SU-DHL-6 (cell line): ENCODE measurements at regions not wholly inside any gene's neighbourhood (a gene's known extent, or its start where the extent isn't known, plus 50 kb on each side); places are given as distances from the start of the nearest gene placed in this dataset.
"Not testable (repeated sequence)": the region's sequence is repeated elsewhere in the genome, so short reads cannot be mapped to it uniquely, and the experiment has no call there.

Source experiments
- H2AFZ ChIP-seq: fragments of 200-600 bp; sonication (generic); 2 replicates; pipeline ENCODE4 v1.6.1; 2014; ENCODE audit warnings: low read depth, mild to moderate bottlenecking, moderate library complexity, mixed read lengths, antibody characterized with exemption, low read length; ENCODE audit not compliant: severe bottlenecking
- H3F3A ChIP-seq: fragments of 200-600 bp; shearing (Covaris generic); 2 replicates; pipeline ENCODE4 v1.6.0; 2016; ENCODE audit warnings: antibody characterized with exemption, mild to moderate bottlenecking; ENCODE audit not compliant: insufficient read depth
- H3K27ac ChIP-seq: fragments of 200-600 bp; sonication (generic); 2 replicates; pipeline ENCODE4 v1.5.1; 2016; ENCODE audit warnings: low read depth, mild to moderate bottlenecking, low read length, moderate library complexity, mixed read lengths
- H3K27me3 ChIP-seq: fragments of 200-600 bp; sonication (generic), shearing (Covaris generic); 2 replicates; pipeline ENCODE4 v1.6.0; 2014; ENCODE audit warnings: mild to moderate bottlenecking, low read length
- H3K36me3 ChIP-seq: fragments of 200-600 bp; sonication (generic); 2 replicates; pipeline ENCODE4 v1.6.1; 2014; ENCODE audit warnings: mild to moderate bottlenecking, low read length, mixed read lengths
- H3K4me2 ChIP-seq: fragments of 300-600, 200-600 bp; shearing (Covaris generic), sonication (generic); 2 replicates; pipeline ENCODE4 v1.6.0; 2014; ENCODE audit warnings: low read length, low read depth, mild to moderate bottlenecking; ENCODE audit not compliant: poor library complexity, severe bottlenecking
- H3K4me3 ChIP-seq: fragments of 200-600 bp; sonication (generic); 2 replicates; pipeline ENCODE4 v1.5.1; 2014; ENCODE audit warnings: antibody characterized with exemption, low read length, mild to moderate bottlenecking, mixed read lengths; ENCODE audit not compliant: insufficient read depth, poor library complexity, severe bottlenecking
- H3K79me2 ChIP-seq: fragments of 200-600 bp; sonication (generic); 2 replicates; pipeline ENCODE4 v1.6.1; 2014; ENCODE audit warnings: mild to moderate bottlenecking, low read length, moderate library complexity; ENCODE audit not compliant: insufficient read depth
- H3K9ac ChIP-seq: fragments of 200-600 bp; sonication (generic); 2 replicates; pipeline ENCODE4 v1.7.0; 2014; ENCODE audit warnings: mild to moderate bottlenecking, low read length
- H3K9me2 ChIP-seq: fragments of 200-600 bp; sonication (generic); replicated peaks from 2 replicates; pipeline ENCODE4 v1.6.1; 2014; ENCODE audit warnings: low read length; ENCODE audit not compliant: insufficient read depth
- H3K9me3 ChIP-seq: fragments of 200-600 bp; sonication (generic); 2 replicates; pipeline ENCODE4 v1.6.1; 2014; ENCODE audit warnings: low read length, mixed read lengths; ENCODE audit not compliant: insufficient read depth
- H4K20me1 ChIP-seq: fragments of 200-600 bp; sonication (generic); 2 replicates; pipeline ENCODE4 v1.6.1; 2014; ENCODE audit warnings: low read depth, mild to moderate bottlenecking, antibody characterized with exemption, low read length, moderate library complexity, mixed read lengths
- EZH2phosphoT487 ChIP-seq: fragments of 200-600 bp; sonication (generic), shearing (Covaris generic); conservative IDR thresholded peaks from 2 replicates; pipeline ENCODE4 v1.6.1; 2018; ENCODE audit warnings: mild to moderate bottlenecking, antibody characterized with exemption, low read length, moderate library complexity, mixed read lengths
- TF ChIP-seq, protein P1 (sequence below): fragments of 200-600 bp; sonication (generic); IDR thresholded peaks from one replicate; pipeline ENCODE4 v1.5.1; 2017; ENCODE audit warnings: antibody characterized with exemption, mild to moderate bottlenecking, low read length, moderate library complexity; ENCODE audit not compliant: insufficient read depth, poor library complexity, severe bottlenecking

- Histone ChIP-seq H3K4me3 (no peak overlapping the region), H3K27me3 (no peaks in the 10 kb centered on the region), H4K20me1 (no peaks in the 10 kb centered on the region), H3K36me3 (no peaks in the 10 kb centered on the region), H3K9me3 (no peaks in the 10 kb centered on the region), H3K79me2 (no peaks in the 10 kb centered on the region), H3F3A (no peaks in the 10 kb centered on the region), H3K9ac (no peak overlapping the region), H3K4me2 (no peak overlapping the region), H3K27ac (no peak overlapping the region), H2AFZ (no peak overlapping the region), H3K9me2 (no peaks in the 10 kb centered on the region)
- TF ChIP-seq, protein P1, sequence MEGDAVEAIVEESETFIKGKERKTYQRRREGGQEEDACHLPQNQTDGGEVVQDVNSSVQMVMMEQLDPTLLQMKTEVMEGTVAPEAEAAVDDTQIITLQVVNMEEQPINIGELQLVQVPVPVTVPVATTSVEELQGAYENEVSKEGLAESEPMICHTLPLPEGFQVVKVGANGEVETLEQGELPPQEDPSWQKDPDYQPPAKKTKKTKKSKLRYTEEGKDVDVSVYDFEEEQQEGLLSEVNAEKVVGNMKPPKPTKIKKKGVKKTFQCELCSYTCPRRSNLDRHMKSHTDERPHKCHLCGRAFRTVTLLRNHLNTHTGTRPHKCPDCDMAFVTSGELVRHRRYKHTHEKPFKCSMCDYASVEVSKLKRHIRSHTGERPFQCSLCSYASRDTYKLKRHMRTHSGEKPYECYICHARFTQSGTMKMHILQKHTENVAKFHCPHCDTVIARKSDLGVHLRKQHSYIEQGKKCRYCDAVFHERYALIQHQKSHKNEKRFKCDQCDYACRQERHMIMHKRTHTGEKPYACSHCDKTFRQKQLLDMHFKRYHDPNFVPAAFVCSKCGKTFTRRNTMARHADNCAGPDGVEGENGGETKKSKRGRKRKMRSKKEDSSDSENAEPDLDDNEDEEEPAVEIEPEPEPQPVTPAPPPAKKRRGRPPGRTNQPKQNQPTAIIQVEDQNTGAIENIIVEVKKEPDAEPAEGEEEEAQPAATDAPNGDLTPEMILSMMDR = no peak
- no peak for TF ChIP-seq EZH2phosphoT487
Measured at GRCh38 chr13:59398661-59399060, 765.1 kb downstream of the DIAPH3 start.

DNA sequence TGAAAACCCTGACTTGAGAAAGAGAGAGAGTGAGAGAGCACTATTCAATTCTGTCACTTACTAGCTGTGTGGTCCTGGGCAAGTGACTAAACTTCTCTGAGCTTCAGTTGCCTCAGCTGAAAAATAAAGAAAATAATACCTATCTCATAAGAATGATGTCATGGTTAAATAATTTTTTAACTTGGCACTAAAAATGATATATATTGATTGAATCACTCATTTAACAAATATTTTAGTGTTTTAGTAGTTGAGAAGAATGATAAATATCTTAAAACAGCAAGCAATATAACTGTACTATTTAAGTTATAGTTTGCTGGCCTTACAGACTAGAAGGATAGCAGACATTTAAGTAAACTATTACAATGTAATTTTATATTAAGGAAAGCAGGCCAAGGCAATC is 764.2 kb downstream of the DIAPH3 start:
- Histone ChIP-seq H3K9me2 (no peaks in the 10 kb centered on the region), H3K9me3 (no peaks in the 10 kb centered on the region), H4K20me1 (no peaks in the 10 kb centered on the region), H3F3A (no peaks in the 10 kb centered on the region), H3K27me3 (no peaks in the 10 kb centered on the region), H3K4me3 (no peak overlapping the region), H2AFZ (no peak overlapping the region), H3K36me3 (no peaks in the 10 kb centered on the region), H3K27ac (no peak overlapping the region), H3K9ac (no peak overlapping the region), H3K4me2 (no peak overlapping the region), H3K79me2 (no peaks in the 10 kb centered on the region)
- TF ChIP-seq, protein P1 = no peak

- no peaks in the 10 kb centered on the region for H3K27me3 ChIP-seq
- H4K20me1 ChIP-seq = no peaks in the 10 kb centered on the region
- no peak overlapping the region for H3K4me3 ChIP-seq
- H3K36me3 ChIP-seq = no peaks in the 10 kb centered on the region
- no peaks in the 10 kb centered on the region for H3F3A ChIP-seq
- H3K9me3 ChIP-seq = peaks cover 3% of the 10 kb centered on the region; the same call in 1 of the 2 replicates
- H3K9me2 ChIP-seq = no peaks in the 10 kb centered on the region
- TF ChIP-seq, protein P1 = no peak
- no peak for TF ChIP-seq EZH2phosphoT487
- H3K79me2 ChIP-seq = no peaks in the 10 kb centered on the region
- no peak overlapping the region for H3K4me2 ChIP-seq
- H3K27ac ChIP-seq = no peak overlapping the region
- no peak overlapping the region for H3K9ac ChIP-seq
- H2AFZ ChIP-seq = no peak overlapping the region
Measured at GRCh38 chr13:59404331-59404730, 759.4 kb downstream of the DIAPH3 start.

DNA sequence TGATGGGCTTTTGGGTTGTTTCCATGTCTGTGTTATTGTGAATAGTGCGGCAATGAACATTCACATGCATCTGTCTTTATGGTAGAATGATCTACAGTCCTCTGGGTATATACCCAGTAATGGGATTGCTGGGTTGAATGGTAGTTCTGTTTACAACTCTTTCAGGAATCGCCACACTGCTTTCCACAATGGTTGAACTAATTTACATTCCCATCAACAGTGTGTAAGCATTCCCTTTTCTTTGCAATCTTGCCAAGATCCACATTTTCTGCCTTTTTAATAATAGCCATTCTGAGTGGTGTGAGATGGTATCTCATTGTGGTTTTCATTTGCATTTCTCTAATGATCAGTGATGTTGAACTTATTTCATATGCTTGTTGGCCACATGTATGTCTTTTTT is 756.5 kb downstream of the DIAPH3 start:
- not testable (repeated sequence) for H3K4me3 ChIP-seq, H3F3A ChIP-seq, H2AFZ ChIP-seq

More for the DNA sequence above, 756.5 kb downstream of the DIAPH3 start:
- not testable (repeated sequence) for H3K27ac ChIP-seq, H3K9ac ChIP-seq, H3K27me3 ChIP-seq, H4K20me1 ChIP-seq, H3K9me2 ChIP-seq, H3K4me2 ChIP-seq, H3K9me3 ChIP-seq, H3K36me3 ChIP-seq, H3K79me2 ChIP-seq
